SK-N-SH (cell line): ENCODE measurements at regions not wholly inside any gene's neighbourhood (a gene's known extent, or its start where the extent isn't known, plus 50 kb on each side); places are given as distances from the start of the nearest gene placed in this dataset.

Experiments
- CTCF ChIA-PET: fragments of 300-600, 350-600 bp; formaldehyde crosslinking; extraction: SDS; loops from one replicate; lab custom pipeline; 2021; lab: Yijun Ruan, JAX
- POLR2A ChIA-PET: fragments of 350-600 bp; sonication (Branson Sonifier 250); formaldehyde crosslinking; extraction: SDS; loops from one replicate; lab custom pipeline; 2020; ENCODE audit warnings: antibody characterized with exemption, inconsistent platforms; lab: Yijun Ruan, JAX
- DNase-seq: peaks from one replicate; pipeline ENCODE4 v3.0.0; 2012
- H2AFZ ChIP-seq: fragments of 200-600 bp; sonication (generic); 2 replicates; pipeline ENCODE4 v1.8.1; 2016; ENCODE audit warnings: antibody characterized with exemption, mild to moderate bottlenecking, low read depth
- H3F3A ChIP-seq: fragments of 200-600 bp; sonication (generic); replicated peaks from 2 replicates; pipeline ENCODE3; 2016; ENCODE audit warnings: antibody characterized with exemption, mild to moderate bottlenecking; ENCODE audit not compliant: insufficient read depth
- H3K27ac ChIP-seq, 2 experiments: fragments of 200-500 bp in 1 of 2; fragments of 200-600 bp in 1 of 2; sonication (Bioruptor generic) in 1 of 2; sonication (generic), shearing (Covaris generic) in 1 of 2; 2 replicates each; pipeline versions ENCODE4 v1.5.1 to v1.6.1; 2014 to 2016; ENCODE audit warnings: low read depth in 2 of 2, inconsistent platforms in 1 of 2, low read length in 1 of 2, mild to moderate bottlenecking in 1 of 2, mixed read lengths in 1 of 2
- H3K27me3 ChIP-seq: fragments of 200-600 bp; sonication (generic), shearing (Covaris generic); 2 replicates; pipeline ENCODE4 v1.6.1; 2016; ENCODE audit warnings: mixed run types; ENCODE audit not compliant: insufficient read depth
- H3K36me3 ChIP-seq, 2 experiments: fragments of 200-500 bp in 1 of 2; fragments of 200-600 bp in 1 of 2; sonication (Bioruptor generic) in 1 of 2; sonication (generic) in 1 of 2; replicated peaks in 1 of 2; 2 replicates each; pipeline versions ENCODE3 to v1.5.1; 2014 to 2016; ENCODE audit warnings: low read length in 1 of 2, mild to moderate bottlenecking in 1 of 2; ENCODE audit not compliant: insufficient read depth in 2 of 2, control insufficient read depth in 1 of 2
- H3K4me1 ChIP-seq, 2 experiments: fragments of 200-500 bp in 1 of 2; fragments of 200-600 bp in 1 of 2; sonication (Bioruptor generic) in 1 of 2; sonication (generic), shearing (Covaris generic) in 1 of 2; 2 replicates each; pipeline versions ENCODE4 v1.5.1 to v1.6.1; 2014 to 2016; ENCODE audit warnings: low read depth in 1 of 2, low read length in 1 of 2, mixed run types in 1 of 2; ENCODE audit not compliant: insufficient read depth in 2 of 2, control insufficient read depth in 1 of 2
- H3K4me2 ChIP-seq: fragments of 200-600 bp; sonication (generic), shearing (Covaris generic); 2 replicates; pipeline ENCODE4 v1.6.1; 2017; ENCODE audit warnings: mixed run types
- H3K4me3 ChIP-seq, 2 experiments: fragments of 200-500 bp in 1 of 2; fragments of 200-600 bp in 1 of 2; sonication (Bioruptor generic) in 1 of 2; sonication (generic), shearing (Covaris generic) in 1 of 2; 2 replicates each; pipeline versions ENCODE4 v1.5.1 to v1.8.1; 2014 to 2016; ENCODE audit warnings: low read depth in 2 of 2, inconsistent platforms in 1 of 2, low read length in 1 of 2, mild to moderate bottlenecking in 1 of 2, mixed read lengths in 1 of 2, moderate library complexity in 1 of 2
- H3K79me2 ChIP-seq: fragments of 200-600 bp; sonication (generic); 2 replicates; pipeline ENCODE4 v1.8.1; 2017; ENCODE audit warnings: mild to moderate bottlenecking; ENCODE audit not compliant: insufficient read depth
- H3K9ac ChIP-seq: fragments of 200-600 bp; sonication (generic); 2 replicates; pipeline ENCODE4 v1.6.1; 2017; ENCODE audit warnings: mixed run types
- H3K9me2 ChIP-seq: fragments of 200-600 bp; sonication (generic); 2 replicates; pipeline ENCODE4 v1.6.1; 2017; ENCODE audit warnings: mixed run types
- H3K9me3 ChIP-seq: fragments of 200-600 bp; sonication (generic); 2 replicates; pipeline ENCODE4 v1.6.1; 2017; ENCODE audit warnings: mixed run types, mild to moderate bottlenecking, moderate library complexity
- H4K20me1 ChIP-seq: fragments of 200-600 bp; sonication (generic); 2 replicates; pipeline ENCODE4 v1.6.1; 2017; ENCODE audit warnings: mild to moderate bottlenecking, mixed run types; ENCODE audit not compliant: insufficient read depth
- CHD2 ChIP-seq: fragments of 150-350 bp; IDR thresholded peaks from 2 replicates; pipeline ENCODE4 v1.6.1; 2018; ENCODE audit warnings: low read length; ENCODE audit not compliant: partially characterized antibody
- EZH2phosphoT487 ChIP-seq: fragments of 200-600 bp; sonication (generic); IDR thresholded peaks from 2 replicates; pipeline ENCODE4 v1.6.1; 2017; ENCODE audit warnings: low read depth, mixed run types, mild to moderate bottlenecking, antibody characterized with exemption, moderate library complexity, borderline replicate concordance
- NFIC ChIP-seq: IDR thresholded peaks from 2 replicates; pipeline ENCODE4 v1.4.0; 2012; ENCODE audit warnings: borderline replicate concordance
- POLR2AphosphoS5 ChIP-seq: IDR thresholded peaks from 2 replicates; pipeline ENCODE4 v1.6.1; 2012; ENCODE audit warnings: low read depth, low read length
- RAD21 ChIP-seq: IDR thresholded peaks from 2 replicates; pipeline ENCODE4 v1.6.1; 2012; ENCODE audit warnings: mild to moderate bottlenecking, low read length
- RCOR1 ChIP-seq: fragments of 150-350 bp; IDR thresholded peaks from 2 replicates; pipeline ENCODE4 v1.6.1; 2017; ENCODE audit warnings: antibody characterized with exemption, low read length
- RFX5 ChIP-seq: IDR thresholded peaks from 2 replicates; pipeline ENCODE4 v1.6.1; 2012; ENCODE audit warnings: mild to moderate bottlenecking, improper control_type of control experiment, low read length
- TCF12 ChIP-seq: IDR thresholded peaks from 2 replicates; pipeline ENCODE4 v1.4.0; 2012
- YY1 ChIP-seq: IDR thresholded peaks from 2 replicates; pipeline ENCODE4 v1.4.0; 2012; ENCODE audit warnings: low read depth, mild to moderate bottlenecking
- WGBS: methylation state at CpG from one replicate; pipeline ENCODE4 v1.1.6; 2017; ENCODE audit warnings: low lambda C conversion rate; 5-methylcytosine and 5-hydroxymethylcytosine counted together
- TF ChIP-seq, protein P1 (sequence below): IDR thresholded peaks from 2 replicates; pipeline ENCODE4 v1.4.0; 2012; ENCODE audit warnings: low read depth, borderline replicate concordance
- TF ChIP-seq, protein P2 (sequence below): fragments of 200-600 bp; sonication (generic); IDR thresholded peaks from 2 replicates; pipeline ENCODE4 v1.6.1; 2017; ENCODE audit warnings: antibody characterized with exemption, mild to moderate bottlenecking, moderate library complexity
- TF ChIP-seq, protein P3 (sequence below): fragments of 150-350 bp; IDR thresholded peaks from 2 replicates; pipeline ENCODE4 v1.6.1; 2016; ENCODE audit warnings: mild to moderate bottlenecking, low read depth, low read length
- TF ChIP-seq, protein P4 (sequence below): fragments of 150-350 bp; IDR thresholded peaks from 2 replicates; pipeline ENCODE4 v1.6.1; 2017; ENCODE audit warnings: antibody characterized with exemption, low read length, low read depth, borderline replicate concordance

DNA sequence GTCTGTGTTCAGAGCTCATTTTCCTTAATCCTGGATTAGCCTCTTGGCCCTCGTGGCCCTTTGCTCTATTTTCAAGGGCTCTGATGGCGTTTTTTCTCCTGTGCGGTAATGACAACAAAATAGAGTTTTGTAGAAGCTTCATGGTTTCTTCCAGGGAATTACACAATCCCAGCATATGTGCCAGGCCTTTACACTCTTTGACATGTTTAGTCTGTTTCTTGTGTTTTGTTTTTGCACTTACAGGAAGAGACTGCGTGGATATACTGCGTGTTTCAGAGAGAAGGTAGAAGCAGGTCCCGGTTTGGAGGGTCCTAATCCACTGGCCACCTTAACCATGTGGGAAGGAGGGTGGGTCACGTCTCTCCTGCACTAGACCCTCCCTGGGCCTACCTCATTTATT, 400.2 kb upstream of the IRX4 start:
- Histone ChIP-seq H3K4me2 (no peak overlapping the region), H3K27me3 (no peaks in the 10 kb centered on the region; the same call in 1 of the 2 replicates), H4K20me1 (no peaks in the 10 kb centered on the region), H3K9ac (no peak overlapping the region), H3K79me2 (no peaks in the 10 kb centered on the region), H3K4me1 (no peaks in the 10 kb centered on the region), H3K9me2 (no peaks in the 10 kb centered on the region), H2AFZ (no peak overlapping the region), H3K27ac (no peak overlapping the region), H3K36me3 (no peaks in the 10 kb centered on the region), H3K9me3 (no peaks in the 10 kb centered on the region), H3F3A (no peaks in the 10 kb centered on the region), H3K4me3 (no peak overlapping the region)
- ChIA-PET CTCF (no interaction called here), POLR2A (no interaction called here)
- DNase-seq, result no peak
- WGBS, result 10% methylated on average over 7 of the region's 7 CpGs
- TF ChIP-seq RAD21, result no peak
- TF ChIP-seq YY1, result no peak
- TF ChIP-seq NFIC, result no peak
- TF ChIP-seq, protein P1, sequence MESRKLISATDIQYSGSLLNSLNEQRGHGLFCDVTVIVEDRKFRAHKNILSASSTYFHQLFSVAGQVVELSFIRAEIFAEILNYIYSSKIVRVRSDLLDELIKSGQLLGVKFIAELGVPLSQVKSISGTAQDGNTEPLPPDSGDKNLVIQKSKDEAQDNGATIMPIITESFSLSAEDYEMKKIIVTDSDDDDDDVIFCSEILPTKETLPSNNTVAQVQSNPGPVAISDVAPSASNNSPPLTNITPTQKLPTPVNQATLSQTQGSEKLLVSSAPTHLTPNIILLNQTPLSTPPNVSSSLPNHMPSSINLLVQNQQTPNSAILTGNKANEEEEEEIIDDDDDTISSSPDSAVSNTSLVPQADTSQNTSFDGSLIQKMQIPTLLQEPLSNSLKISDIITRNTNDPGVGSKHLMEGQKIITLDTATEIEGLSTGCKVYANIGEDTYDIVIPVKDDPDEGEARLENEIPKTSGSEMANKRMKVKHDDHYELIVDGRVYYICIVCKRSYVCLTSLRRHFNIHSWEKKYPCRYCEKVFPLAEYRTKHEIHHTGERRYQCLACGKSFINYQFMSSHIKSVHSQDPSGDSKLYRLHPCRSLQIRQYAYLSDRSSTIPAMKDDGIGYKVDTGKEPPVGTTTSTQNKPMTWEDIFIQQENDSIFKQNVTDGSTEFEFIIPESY, result no peak
- TF ChIP-seq RFX5, result no peak
- TF ChIP-seq RCOR1, result no peak
- no peak for TF ChIP-seq TCF12
- TF ChIP-seq, protein P2, sequence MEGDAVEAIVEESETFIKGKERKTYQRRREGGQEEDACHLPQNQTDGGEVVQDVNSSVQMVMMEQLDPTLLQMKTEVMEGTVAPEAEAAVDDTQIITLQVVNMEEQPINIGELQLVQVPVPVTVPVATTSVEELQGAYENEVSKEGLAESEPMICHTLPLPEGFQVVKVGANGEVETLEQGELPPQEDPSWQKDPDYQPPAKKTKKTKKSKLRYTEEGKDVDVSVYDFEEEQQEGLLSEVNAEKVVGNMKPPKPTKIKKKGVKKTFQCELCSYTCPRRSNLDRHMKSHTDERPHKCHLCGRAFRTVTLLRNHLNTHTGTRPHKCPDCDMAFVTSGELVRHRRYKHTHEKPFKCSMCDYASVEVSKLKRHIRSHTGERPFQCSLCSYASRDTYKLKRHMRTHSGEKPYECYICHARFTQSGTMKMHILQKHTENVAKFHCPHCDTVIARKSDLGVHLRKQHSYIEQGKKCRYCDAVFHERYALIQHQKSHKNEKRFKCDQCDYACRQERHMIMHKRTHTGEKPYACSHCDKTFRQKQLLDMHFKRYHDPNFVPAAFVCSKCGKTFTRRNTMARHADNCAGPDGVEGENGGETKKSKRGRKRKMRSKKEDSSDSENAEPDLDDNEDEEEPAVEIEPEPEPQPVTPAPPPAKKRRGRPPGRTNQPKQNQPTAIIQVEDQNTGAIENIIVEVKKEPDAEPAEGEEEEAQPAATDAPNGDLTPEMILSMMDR, result no peak
- TF ChIP-seq, protein P3, sequence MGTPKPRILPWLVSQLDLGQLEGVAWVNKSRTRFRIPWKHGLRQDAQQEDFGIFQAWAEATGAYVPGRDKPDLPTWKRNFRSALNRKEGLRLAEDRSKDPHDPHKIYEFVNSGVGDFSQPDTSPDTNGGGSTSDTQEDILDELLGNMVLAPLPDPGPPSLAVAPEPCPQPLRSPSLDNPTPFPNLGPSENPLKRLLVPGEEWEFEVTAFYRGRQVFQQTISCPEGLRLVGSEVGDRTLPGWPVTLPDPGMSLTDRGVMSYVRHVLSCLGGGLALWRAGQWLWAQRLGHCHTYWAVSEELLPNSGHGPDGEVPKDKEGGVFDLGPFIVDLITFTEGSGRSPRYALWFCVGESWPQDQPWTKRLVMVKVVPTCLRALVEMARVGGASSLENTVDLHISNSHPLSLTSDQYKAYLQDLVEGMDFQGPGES, result no peak
- TF ChIP-seq EZH2phosphoT487, result no peak
- no peak for TF ChIP-seq CHD2
- TF ChIP-seq, protein P4, sequence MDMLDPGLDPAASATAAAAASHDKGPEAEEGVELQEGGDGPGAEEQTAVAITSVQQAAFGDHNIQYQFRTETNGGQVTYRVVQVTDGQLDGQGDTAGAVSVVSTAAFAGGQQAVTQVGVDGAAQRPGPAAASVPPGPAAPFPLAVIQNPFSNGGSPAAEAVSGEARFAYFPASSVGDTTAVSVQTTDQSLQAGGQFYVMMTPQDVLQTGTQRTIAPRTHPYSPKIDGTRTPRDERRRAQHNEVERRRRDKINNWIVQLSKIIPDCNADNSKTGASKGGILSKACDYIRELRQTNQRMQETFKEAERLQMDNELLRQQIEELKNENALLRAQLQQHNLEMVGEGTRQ, result no peak
- TF ChIP-seq POLR2AphosphoS5, result no peak
